ENCODE measurements at regions not wholly inside any gene's neighbourhood (a gene's known extent, or its start where the extent isn't known, plus 50 kb on each side); places are given as distances from the start of the nearest gene placed in this dataset.

- TF ChIP-seq CTCF (IDR thresholded peaks at IDR 0.05): no peak
- no peak for TF ChIP-seq POLR2A (IDR thresholded peaks at IDR 0.05)
These were observed 401.4 kb downstream of the TBL1XR1 start for GRCh38 chr3:176795891-176796290.

Measured in thyroid gland (tissue), 4 donors.